IMR-90 (cell line): ENCODE measurements at regions not wholly inside any gene's neighbourhood (a gene's known extent, or its start where the extent isn't known, plus 50 kb on each side); places are given as distances from the start of the nearest gene placed in this dataset.

ENCODE experiments used
- ATAC-seq: fragments of 200-7000 bp; cut with Tn5 transposase; 2 replicates; pipeline ENCODE4 v1.9.1; 2020; ENCODE audit warnings: low read depth, mild to moderate bottlenecking, moderate library complexity
- BruUV-seq: library from RNA; stranded (reverse); fragments of 400-500 nt; replicated peaks from 2 replicates; lab custom pipeline; 2021; lab: Mats Ljungman, UMichigan
- CTCF ChIA-PET: fragments of 300-600 bp; formaldehyde crosslinking; extraction: SDS; loops from one replicate; lab custom pipeline; 2021; ENCODE audit warnings: antibody characterized with exemption; lab: Yijun Ruan, JAX
- POLR2A ChIA-PET: fragments of 300-600 bp; sonication (Branson Sonifier 250); formaldehyde crosslinking; loops from one replicate; lab custom pipeline; 2022; ENCODE audit warnings: antibody characterized with exemption; ENCODE audit not compliant: unreplicated experiment; lab: Charles Lee
- DNase-seq: peaks from one replicate; pipeline ENCODE4 v3.0.0; 2013
- H2AFZ ChIP-seq: replicated peaks from 2 replicates; pipeline ENCODE3; 2013; ENCODE audit warnings: low read length, mild to moderate bottlenecking; ENCODE audit not compliant: poor library complexity
- H2AK5ac ChIP-seq: 2 replicates; pipeline ENCODE4 v1.6.1; 2013; ENCODE audit warnings: low read depth, low read length, inconsistent platforms
- H2AK9ac ChIP-seq: replicated peaks from 2 replicates; pipeline ENCODE3; 2013; ENCODE audit warnings: mild to moderate bottlenecking, low read depth, low read length, moderate library complexity; ENCODE audit not compliant: poor library complexity
- H2BK120ac ChIP-seq: 2 replicates; pipeline ENCODE4 v1.6.1; 2013; ENCODE audit warnings: low read depth, low read length, inconsistent platforms
- H2BK15ac ChIP-seq: 3 replicates; pipeline ENCODE4 v1.6.1; 2013; ENCODE audit warnings: low read depth, low read length, inconsistent platforms
- H2BK20ac ChIP-seq: 2 replicates; pipeline ENCODE4 v1.6.1; 2013; ENCODE audit warnings: low read depth, mild to moderate bottlenecking, inconsistent platforms, low read length, moderate library complexity
- H2BK5ac ChIP-seq: 2 replicates; pipeline ENCODE4 v1.6.1; 2013; ENCODE audit warnings: mild to moderate bottlenecking, low read depth, low read length, inconsistent platforms; ENCODE audit not compliant: poor library complexity, severe bottlenecking
- H3K14ac ChIP-seq: replicated peaks from 2 replicates; pipeline ENCODE4 v1.6.1; 2013; ENCODE audit warnings: low read depth, low read length, inconsistent platforms
- H3K18ac ChIP-seq: 2 replicates; pipeline ENCODE4 v1.6.1; 2013; ENCODE audit warnings: low read depth, low read length, control low read depth
- H3K23ac ChIP-seq: 2 replicates; pipeline ENCODE4 v1.6.1; 2013; ENCODE audit warnings: low read depth, low read length, inconsistent platforms
- H3K27ac ChIP-seq: 2 replicates; pipeline ENCODE4 v1.5.1; 2013; ENCODE audit warnings: mild to moderate bottlenecking, control low read depth, low read length; ENCODE audit not compliant: insufficient read depth
- H3K27me3 ChIP-seq: 2 replicates; pipeline ENCODE4 v1.6.1; 2013; ENCODE audit warnings: low read length; ENCODE audit not compliant: control insufficient read depth, insufficient read depth
- H3K36me3 ChIP-seq: 2 replicates; pipeline ENCODE4 v1.6.1; 2013; ENCODE audit warnings: low read length, mixed read lengths; ENCODE audit not compliant: control insufficient read depth, insufficient read depth
- H3K4ac ChIP-seq: 2 replicates; pipeline ENCODE4 v1.6.1; 2013; ENCODE audit warnings: low read depth, low read length, inconsistent platforms
- H3K4me1 ChIP-seq: 2 replicates; pipeline ENCODE4 v1.6.1; 2013; ENCODE audit warnings: low read length, mixed read lengths; ENCODE audit not compliant: control insufficient read depth, insufficient read depth
- H3K4me2 ChIP-seq: 2 replicates; pipeline ENCODE4 v1.6.1; 2013; ENCODE audit warnings: low read depth, mild to moderate bottlenecking, control low read depth, low read length, moderate library complexity
- H3K4me3 ChIP-seq: 2 replicates; pipeline ENCODE4 v1.5.1; 2013; ENCODE audit warnings: low read depth, mild to moderate bottlenecking, control low read depth, low read length, moderate library complexity; ENCODE audit not compliant: insufficient read depth
- H3K56ac ChIP-seq: 2 replicates; pipeline ENCODE4 v1.6.1; 2013; ENCODE audit warnings: low read length, inconsistent platforms; ENCODE audit not compliant: insufficient read depth; ENCODE audit errors: extremely low read depth
- H3K79me1 ChIP-seq, 2 experiments: 2 replicates each; pipeline ENCODE4 v1.6.1; 2013; ENCODE audit warnings: low read length in 2 of 2, inconsistent platforms in 1 of 2, low read depth in 1 of 2
- H3K9ac ChIP-seq: 2 replicates; pipeline ENCODE4 v1.6.1; 2013; ENCODE audit warnings: low read depth, low read length, control low read depth
- H3K9me1 ChIP-seq: 2 replicates; pipeline ENCODE4 v1.6.1; 2013; ENCODE audit warnings: low read length, inconsistent platforms; ENCODE audit not compliant: insufficient read depth
- H3K9me3 ChIP-seq: 2 replicates; pipeline ENCODE4 v1.6.1; 2013; ENCODE audit warnings: low read length; ENCODE audit not compliant: control insufficient read depth, insufficient read depth
- H4K20me1 ChIP-seq: 2 replicates; pipeline ENCODE4 v1.6.1; 2013; ENCODE audit warnings: low read length, inconsistent platforms; ENCODE audit not compliant: insufficient read depth
- H4K5ac ChIP-seq: 2 replicates; pipeline ENCODE4 v1.6.1; 2013; ENCODE audit warnings: mild to moderate bottlenecking, low read depth, low read length, control low read depth
- H4K8ac ChIP-seq, 2 experiments: 2 replicates each; pipeline ENCODE4 v1.6.1; 2013; ENCODE audit warnings: low read depth in 2 of 2, low read length in 2 of 2, control low read depth in 1 of 2, inconsistent platforms in 1 of 2
- H4K91ac ChIP-seq: 2 replicates; pipeline ENCODE4 v1.6.1; 2013; ENCODE audit warnings: low read depth, low read length, inconsistent platforms; ENCODE audit not compliant: insufficient read depth
- BHLHE40 ChIP-seq: fragments of 150-350 bp; IDR thresholded peaks from 2 replicates; pipeline ENCODE4 v1.6.1; 2016; ENCODE audit warnings: mild to moderate bottlenecking, low read depth, low read length
- CEBPB ChIP-seq: IDR thresholded peaks from 2 replicates; pipeline ENCODE4 v1.6.1; 2012; ENCODE audit warnings: low read depth, low read length, improper control_type of control experiment
- CHD1 ChIP-seq: IDR thresholded peaks from 2 replicates; pipeline ENCODE4 v1.6.1; 2012; ENCODE audit warnings: low read depth, low read length, improper control_type of control experiment
- CTCF ChIP-seq: conservative IDR thresholded peaks from 2 replicates; pipeline ENCODE4 v1.5.1; 2012; ENCODE audit warnings: mild to moderate bottlenecking, low read depth, low read length, improper control_type of control experiment
- ELK1 ChIP-seq: fragments of 150-350 bp; IDR thresholded peaks from 2 replicates; pipeline ENCODE4 v1.6.1; 2016; ENCODE audit warnings: low read depth, mild to moderate bottlenecking, low read length, moderate library complexity, borderline replicate concordance
- FOS ChIP-seq: fragments of 150-350 bp; IDR thresholded peaks from 2 replicates; pipeline ENCODE4 v1.6.1; 2016; ENCODE audit warnings: low read depth, low read length
- MAFK ChIP-seq: IDR thresholded peaks from 2 replicates; pipeline ENCODE4 v1.6.1; 2012; ENCODE audit warnings: low read depth, low read length, improper control_type of control experiment
- MXI1 ChIP-seq: IDR thresholded peaks from 2 replicates; pipeline ENCODE4 v1.6.1; 2012; ENCODE audit warnings: low read depth, mild to moderate bottlenecking, low read length, moderate library complexity, borderline replicate concordance
- NFE2L2 ChIP-seq: fragments of 150-350 bp; IDR thresholded peaks from 2 replicates; pipeline ENCODE4 v1.6.1; 2016; ENCODE audit warnings: low read depth, mild to moderate bottlenecking, low read length
- POLR2A ChIP-seq: IDR thresholded peaks from 2 replicates; pipeline ENCODE4 v1.6.1; 2012; ENCODE audit warnings: mild to moderate bottlenecking, low read depth, low read length
- RAD21 ChIP-seq: IDR thresholded peaks from 2 replicates; pipeline ENCODE4 v1.6.1; 2012; ENCODE audit warnings: low read length, improper control_type of control experiment
- RCOR1 ChIP-seq: IDR thresholded peaks from 2 replicates; pipeline ENCODE4 v1.6.1; 2012; ENCODE audit warnings: mild to moderate bottlenecking, low read length, improper control_type of control experiment; ENCODE audit not compliant: insufficient replicate concordance
- RFX5 ChIP-seq: IDR thresholded peaks from 2 replicates; pipeline ENCODE4 v1.8.0; 2012; ENCODE audit warnings: low read depth, mild to moderate bottlenecking, low read length, moderate library complexity
- SMC3 ChIP-seq: fragments of 150-350 bp; IDR thresholded peaks from 2 replicates; pipeline ENCODE4 v1.6.1; 2016; ENCODE audit warnings: low read depth, mild to moderate bottlenecking, antibody characterized with exemption, low read length, moderate library complexity
- USF2 ChIP-seq: fragments of 150-350 bp; IDR thresholded peaks from 2 replicates; pipeline ENCODE4 v1.6.1; 2017; ENCODE audit warnings: mild to moderate bottlenecking, antibody characterized with exemption, low read length, low read depth
- WGBS, 2 experiments: methylation state at CpG; one replicate each; pipeline versions ENCODE4 v1.1.5 to v1.1.7; 2013; ENCODE audit warnings: missing lambda C conversion rate in 2 of 2; ENCODE audit not compliant: insufficient read length in 1 of 2; ENCODE audit errors: extremely low coverage in 2 of 2; 5-methylcytosine and 5-hydroxymethylcytosine counted together
- dilution Hi-C: fragments of 300-500 bp; cut with HindIII; formaldehyde crosslinking; loops from one replicate; pipeline ENCODE4 v1.14.3; 2018; ENCODE audit warnings: low sequenced_read_pairs; ENCODE audit not compliant: unreplicated experiment
- in situ Hi-C: fragments of 300-500 bp; cut with MboI; formaldehyde crosslinking; loops from 3 replicates; pipeline ENCODE4 v1.14.3; 2019; ENCODE audit warnings: low sequenced_read_pairs, inconsistent platforms, mixed read lengths
- intact Hi-C: fragments of 100-400 bp; cut with micrococcal nuclease; formaldehyde crosslinking; loops from 2 replicates; pipeline ENCODE4 v1.10.0; 2022

- H3K18ac ChIP-seq, result no peak overlapping the region
- H3K9me3 ChIP-seq, result no peaks in the 10 kb centered on the region
- H3K79me1 ChIP-seq, result no peaks in the 10 kb centered on the region
- no peak overlapping the region for H2BK15ac ChIP-seq
- no peak overlapping the region for H4K8ac ChIP-seq
- H3K23ac ChIP-seq, result no peak overlapping the region
- H2AK5ac ChIP-seq, result no peak overlapping the region
- H3K9me1 ChIP-seq, result no peaks in the 10 kb centered on the region
- H2BK5ac ChIP-seq, result no peak overlapping the region
- H3K27me3 ChIP-seq, result no peaks in the 10 kb centered on the region
- in situ Hi-C loops, result no loop called here
- no peak for DNase-seq
- H3K56ac ChIP-seq, result no peak overlapping the region
- no peaks in the 10 kb centered on the region for H3K36me3 ChIP-seq
- POLR2A ChIA-PET, result no interaction called here
- no peak overlapping the region for H3K27ac ChIP-seq
- H3K14ac ChIP-seq, result no peak overlapping the region
- no peak overlapping the region for H2AK9ac ChIP-seq
- BruUV-seq, result no TSS peak
- no peaks in the 10 kb centered on the region for H4K20me1 ChIP-seq
- CTCF ChIA-PET, result interaction anchor here (0.8 kb wide), 1 partner anchor 83 kb away, joined by 3 read pairs; no protein-coding TSS in a partner anchor
- H3K4ac ChIP-seq, result no peak overlapping the region
- dilution Hi-C loops, result no loop called here
- H3K4me2 ChIP-seq, result no peak overlapping the region
- H3K4me1 ChIP-seq, result no peaks in the 10 kb centered on the region
- H2BK20ac ChIP-seq, result no peak overlapping the region
- WGBS, 2 experiments, result no CpG with 5 or more reads among the region's 10 CpGs
- TF ChIP-seq MXI1 (no peak), ELK1 (no peak), SMC3 (no peak), CTCF (no peak), BHLHE40 (no peak), CHD1 (no peak), CEBPB (no peak), RCOR1 (no peak), USF2 (no peak), POLR2A (no peak), NFE2L2 (no peak), RAD21 (no peak), FOS (no peak), MAFK (no peak), RFX5 (no peak)
- intact Hi-C loops, result no loop called here
- no peak overlapping the region for H4K5ac ChIP-seq
- no peak overlapping the region for H2AFZ ChIP-seq
- H3K9ac ChIP-seq, result no peak overlapping the region
- no peak overlapping the region for H3K4me3 ChIP-seq
- no peak overlapping the region for H4K91ac ChIP-seq
- no peak for ATAC-seq
- no peak overlapping the region for H2BK120ac ChIP-seq
These were observed 387.2 kb downstream of the NPIPA8 start for GRCh38 chr16:17949141-17949981.
